Right cardiac atrium (tissue), 5 donors: ENCODE measurements at regions not wholly inside any gene's neighbourhood (a gene's known extent, or its start where the extent isn't known, plus 50 kb on each side); places are given as distances from the start of the nearest gene placed in this dataset.

Experiments
- ATAC-seq, 2 donors: fragments of 200-7000 bp; cut with Tn5 transposase; one replicate each; pipeline versions ENCODE4 v1.8.0 to v1.9.1; 2020; ENCODE audit warnings: moderate library complexity in 2 of 2, mild to moderate bottlenecking in 1 of 2
- DNase-seq, 3 donors: peaks; one replicate each; pipeline ENCODE4 v3.0.0-alpha.2; 2020
- H3K27ac ChIP-seq: one replicate; pipeline ENCODE4 v1.5.1; 2013; ENCODE audit warnings: mild to moderate bottlenecking, low read length, control low read depth, moderate library complexity
- H3K27me3 ChIP-seq: one replicate; pipeline ENCODE4 v1.6.1; 2013; ENCODE audit not compliant: control insufficient read depth, insufficient read depth
- H3K4me1 ChIP-seq: one replicate; pipeline ENCODE4 v1.6.1; 2013; ENCODE audit warnings: low read length; ENCODE audit not compliant: control insufficient read depth, insufficient read depth
- H3K4me3 ChIP-seq: one replicate; pipeline ENCODE4 v1.5.1; 2013; ENCODE audit warnings: low read length, control low read depth
- H3K9me3 ChIP-seq: one replicate; pipeline ENCODE4 v1.6.1; 2013; ENCODE audit warnings: low read length; ENCODE audit not compliant: control insufficient read depth
- WGBS: extraction: QIAGEN DNeasy Blood & Tissue Kit; methylation state at CpG from one replicate; pipeline ENCODE4 v1.1.7; 2013; 5-methylcytosine and 5-hydroxymethylcytosine counted together
- intact Hi-C, 4 donors: fragments of 100-400 bp; cut with DNase I; formaldehyde crosslinking; loops; one replicate each; pipeline versions ENCODE4 v1.11.0 to v1.14.0; 2022 to 2023
- donor health status: healthy with polysubstance abuse.
- donor health status: DM: no; HTN: yes; CAD: no.
- donor health status: DM: no; HTN: no; CAD: no.
- donor health status: DM: no; HTN: yes; CAD: no; lungs with severe emphysema.
- donor health status: DM: yes; HTN: yes; CAD: no.

DNA sequence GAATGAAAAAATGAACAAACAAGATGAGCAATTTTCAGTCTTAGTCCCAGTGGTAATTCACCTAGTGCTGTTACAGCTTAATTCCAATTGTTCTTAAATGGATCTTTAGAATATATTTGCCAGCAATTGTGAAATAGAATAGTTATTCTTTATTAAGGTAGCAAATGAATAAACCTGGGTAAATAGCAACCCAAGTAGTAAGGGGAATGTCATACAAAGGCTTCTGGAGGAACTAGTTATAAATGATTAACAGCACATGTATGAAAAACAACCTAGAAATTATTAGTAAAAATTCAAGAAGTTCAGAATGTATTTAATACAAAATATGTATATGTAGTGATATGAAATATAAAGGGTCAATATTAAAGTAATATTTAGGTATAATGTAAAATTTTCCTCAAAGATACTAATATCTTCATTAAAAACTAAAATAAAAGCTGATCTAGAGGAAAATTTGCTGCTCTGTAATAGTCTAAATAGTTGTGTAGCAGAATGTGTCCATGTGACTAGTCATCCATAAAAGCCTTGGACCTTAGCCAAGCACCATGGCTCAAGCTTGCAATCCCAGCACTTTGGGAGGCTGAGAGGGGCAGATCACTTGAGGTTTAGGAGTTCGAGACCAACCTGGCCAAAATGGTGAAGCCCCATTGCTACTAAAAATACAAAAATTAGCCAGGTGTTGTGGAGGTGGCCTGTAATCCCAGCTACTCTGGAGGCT is 535.9 kb upstream of the ATXN8OS start:
- Histone ChIP-seq H3K9me3 (no peaks in the 10 kb centered on the region), H3K4me1 (no peaks in the 10 kb centered on the region), H3K27ac (no peak overlapping the region), H3K27me3 (no peaks in the 10 kb centered on the region), H3K4me3 (no peak overlapping the region)
- WGBS: 74% methylated on average over 1 of the region's 1 CpG
- intact Hi-C loops: no loop called here
- DNase-seq (no peak), ATAC-seq (no peak)

DNA sequence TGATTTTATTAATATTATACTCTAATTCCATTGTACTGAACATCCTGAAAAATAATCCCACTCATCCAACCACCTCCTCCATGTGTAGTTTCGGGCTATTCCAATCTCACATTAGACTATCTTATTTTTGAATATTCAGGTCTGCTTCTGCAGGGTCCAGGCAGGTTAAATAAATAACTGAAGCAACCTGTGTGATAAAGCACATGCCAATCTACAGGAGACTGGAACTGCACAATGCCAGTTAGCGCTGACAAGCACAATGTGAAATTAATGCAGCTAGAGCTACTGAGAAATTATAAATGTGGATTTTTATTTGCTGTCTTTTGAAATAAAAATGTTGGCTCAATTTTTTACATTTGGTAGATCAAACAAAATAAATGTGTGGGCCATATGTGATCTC is 540.1 kb upstream of the ATXN8OS start:
- DNase-seq (no peak), ATAC-seq (no peak)
- H3K4me3 ChIP-seq: no peak overlapping the region
- H3K9me3 ChIP-seq: no peaks in the 10 kb centered on the region
- H3K27me3 ChIP-seq: no peaks in the 10 kb centered on the region
- intact Hi-C loops: no loop called here
- no peaks in the 10 kb centered on the region for H3K4me1 ChIP-seq
- WGBS: 84% methylated on average over 2 of the region's 2 CpGs
- no peak overlapping the region for H3K27ac ChIP-seq

DNA sequence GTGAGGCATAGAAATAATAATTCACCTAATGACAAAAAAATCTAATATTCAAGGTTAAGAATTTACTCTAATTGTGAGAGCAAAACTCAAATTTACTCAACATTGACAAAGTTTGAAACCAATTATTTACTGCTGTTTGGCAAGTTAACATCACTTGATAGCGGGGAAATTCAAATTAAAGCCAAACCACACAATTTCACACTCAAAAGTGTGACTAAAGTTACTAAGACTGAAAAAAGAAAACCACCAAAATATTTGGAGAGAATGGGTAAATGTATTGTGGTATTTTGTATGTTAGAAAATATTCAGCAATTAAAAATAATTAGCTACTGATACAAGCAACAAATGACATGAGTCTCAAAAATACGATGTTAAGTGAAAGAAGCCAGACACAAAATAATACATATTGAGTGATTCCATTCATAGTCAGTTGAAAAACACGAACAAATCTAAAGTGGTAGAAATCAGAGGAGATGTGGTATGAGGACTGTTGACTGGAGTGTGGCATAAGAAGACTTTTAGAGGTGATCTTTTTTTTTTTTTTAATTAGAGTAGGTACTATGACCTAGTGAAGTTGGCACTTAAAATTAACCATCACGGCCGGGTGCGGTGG is 541.4 kb upstream of the ATXN8OS start:
- intact Hi-C loops: no loop called here
- ATAC-seq (no peak), DNase-seq (no peak)
- Histone ChIP-seq H3K27ac (no peak overlapping the region), H3K27me3 (no peaks in the 10 kb centered on the region), H3K4me3 (no peak overlapping the region), H3K9me3 (no peaks in the 10 kb centered on the region), H3K4me1 (no peaks in the 10 kb centered on the region)
- WGBS: 91% methylated on average over 6 of the region's 6 CpGs

DNA sequence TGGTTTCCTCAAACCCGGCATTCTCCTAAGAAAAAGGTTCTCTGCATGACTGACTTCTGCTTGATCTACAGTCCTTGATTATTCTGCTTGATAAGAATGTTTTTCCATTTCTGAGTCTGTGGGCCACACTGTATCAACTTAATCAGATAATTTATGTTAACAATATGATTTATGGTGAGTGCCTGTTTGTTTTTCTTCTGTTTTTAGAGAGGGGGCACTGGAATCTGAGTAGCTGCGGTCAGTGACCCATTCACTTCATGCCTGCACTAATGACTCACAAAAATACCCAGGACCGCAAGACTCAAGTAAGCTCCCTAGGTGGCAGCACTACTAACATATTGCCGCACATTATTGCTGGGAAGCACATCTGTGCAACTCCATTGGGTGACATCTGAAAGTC is 542.3 kb upstream of the ATXN8OS start:
- Histone ChIP-seq H3K4me1 (no peaks in the 10 kb centered on the region), H3K27me3 (no peaks in the 10 kb centered on the region), H3K4me3 (no peak overlapping the region), H3K27ac (no peak overlapping the region), H3K9me3 (no peaks in the 10 kb centered on the region)
- DNase-seq (no peak), ATAC-seq (no peak)
- WGBS: 55% methylated on average over 4 of the region's 4 CpGs
- intact Hi-C loops: no loop called here

DNA sequence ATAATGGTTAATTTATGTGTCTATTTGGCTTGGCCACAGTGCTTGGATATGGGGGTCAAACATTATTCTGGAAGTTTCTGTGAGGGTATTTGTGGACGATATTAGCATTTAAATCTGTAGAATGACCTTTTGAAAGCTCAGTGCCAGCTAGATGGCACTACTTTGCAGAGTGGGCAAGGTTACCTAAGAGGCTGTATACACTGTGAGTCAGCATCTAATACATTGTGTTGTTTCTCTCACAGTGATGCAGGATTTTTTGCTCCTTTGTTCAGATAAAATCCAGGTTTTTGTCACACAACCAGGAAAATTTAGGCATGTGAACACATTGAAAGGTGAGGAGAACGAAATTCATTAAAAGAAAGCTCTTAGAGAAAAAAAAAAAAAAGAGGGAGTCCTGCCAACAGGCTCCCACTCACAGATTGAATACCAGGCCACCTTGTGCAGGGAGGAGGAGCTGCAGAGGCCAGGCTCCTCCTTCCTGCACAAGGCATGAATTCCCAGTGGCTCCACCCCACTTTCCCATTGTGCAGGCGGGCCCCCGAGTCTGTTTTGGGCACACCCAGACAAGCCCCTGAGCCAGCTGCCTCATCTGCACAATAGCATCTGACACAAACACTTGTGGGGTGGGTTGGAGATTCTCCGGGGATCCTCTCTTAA is 551.0 kb upstream of the ATXN8OS start:
- intact Hi-C loops: no loop called here
- DNase-seq (no peak), ATAC-seq (no peak)
- Histone ChIP-seq H3K9me3 (no peaks in the 10 kb centered on the region), H3K27me3 (no peaks in the 10 kb centered on the region), H3K27ac (no peak overlapping the region), H3K4me3 (no peak overlapping the region), H3K4me1 (no peaks in the 10 kb centered on the region)
- 65% methylated on average over 5 of the region's 5 CpGs for WGBS

DNA sequence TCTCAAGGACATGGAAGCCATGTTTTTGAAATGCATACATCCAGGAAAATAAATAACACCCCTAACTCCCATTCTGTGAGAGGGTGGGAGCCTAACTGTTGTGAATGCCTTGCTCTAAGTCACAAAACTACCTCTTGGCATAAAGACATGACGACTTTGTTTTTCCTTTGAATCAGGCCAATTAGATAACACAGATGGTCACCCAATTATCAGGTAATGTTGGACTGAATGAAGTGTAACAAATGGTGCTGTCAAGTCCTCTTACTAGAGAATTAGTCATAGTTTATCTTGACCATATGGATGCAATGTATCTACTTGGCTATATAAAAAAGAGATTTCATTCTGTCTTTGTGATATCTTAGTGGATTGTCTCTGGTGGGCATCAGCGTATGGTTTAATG is 553.6 kb upstream of the ATXN8OS start:
- H3K27ac ChIP-seq: no peak overlapping the region
- H3K4me1 ChIP-seq: no peaks in the 10 kb centered on the region
- WGBS: 51% methylated on average over 2 of the region's 2 CpGs
- no peaks in the 10 kb centered on the region for H3K9me3 ChIP-seq
- intact Hi-C loops: no loop called here
- DNase-seq (no peak), ATAC-seq (no peak)
- H3K27me3 ChIP-seq: no peaks in the 10 kb centered on the region
- H3K4me3 ChIP-seq: no peak overlapping the region

DNA sequence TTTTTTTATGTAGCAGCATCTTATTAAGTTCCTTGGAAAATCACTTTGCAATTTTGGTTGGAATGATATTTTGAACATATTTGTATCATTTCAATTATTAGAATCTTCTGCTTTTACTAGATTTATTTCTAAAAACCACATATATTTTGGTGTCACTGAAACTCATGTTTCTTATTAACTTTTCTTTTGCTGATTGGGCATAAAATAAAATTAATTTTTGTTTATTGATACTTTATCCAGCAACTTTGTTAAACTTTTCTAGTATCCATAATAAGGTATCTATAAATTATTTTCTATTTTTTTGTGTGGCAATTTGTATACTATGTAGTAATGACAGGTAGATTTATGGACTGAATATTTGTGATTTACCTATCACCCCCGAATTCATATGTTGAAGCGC is 556.4 kb upstream of the ATXN8OS start:
- 92% methylated on average over 2 of the region's 2 CpGs for WGBS
- Histone ChIP-seq H3K9me3 (no peaks in the 10 kb centered on the region), H3K4me3 (no peak overlapping the region), H3K4me1 (no peaks in the 10 kb centered on the region), H3K27me3 (no peaks in the 10 kb centered on the region), H3K27ac (no peak overlapping the region)
- ATAC-seq (no peak), DNase-seq (no peak)
- intact Hi-C loops: no loop called here

DNA sequence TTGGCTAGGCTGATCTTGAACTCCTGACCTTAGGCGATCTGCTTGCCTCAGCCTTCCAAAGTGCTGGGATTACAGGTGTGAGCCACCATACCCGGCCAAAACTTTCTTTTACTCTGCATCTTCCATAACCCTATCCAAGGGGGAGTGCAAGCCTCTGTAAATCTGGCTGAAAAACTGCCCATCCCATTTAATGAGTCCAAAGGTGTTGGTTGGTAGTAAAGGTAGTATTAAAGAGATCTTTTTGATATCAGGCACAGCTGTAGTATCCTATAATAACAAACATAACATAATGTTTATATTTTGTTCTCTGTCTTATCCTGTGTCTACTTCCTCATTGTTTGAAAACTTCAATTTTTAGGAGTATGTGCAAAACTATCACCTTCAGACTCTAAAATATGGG is 559.8 kb upstream of the ATXN8OS start:
- Histone ChIP-seq H3K4me1 (no peaks in the 10 kb centered on the region), H3K9me3 (no peaks in the 10 kb centered on the region), H3K4me3 (no peak overlapping the region), H3K27me3 (no peaks in the 10 kb centered on the region), H3K27ac (no peak overlapping the region)
- DNase-seq (no peak), ATAC-seq (no peak)
- WGBS: 74% methylated on average over 2 of the region's 2 CpGs
- intact Hi-C loops: no loop called here

DNA sequence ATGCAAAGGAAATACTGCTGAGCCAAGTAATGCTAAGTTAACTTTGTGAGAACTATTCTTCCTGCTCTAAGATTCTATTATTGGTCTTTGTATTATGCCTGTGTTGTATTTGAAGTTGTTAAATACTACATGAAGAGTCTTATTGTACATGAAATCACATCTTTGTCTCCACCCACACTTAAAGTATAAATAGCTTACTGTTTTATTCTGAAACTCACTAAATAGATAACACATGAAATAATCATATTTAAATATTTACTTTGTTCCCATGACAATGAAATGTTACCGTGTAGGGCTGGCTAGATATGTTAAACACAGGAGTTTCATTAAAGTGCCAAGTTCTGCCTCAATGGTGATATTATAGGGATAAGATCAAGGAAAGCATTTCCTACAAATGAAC is 562.1 kb upstream of the ATXN8OS start:
- no peak for DNase-seq
- 30% methylated on average over 1 of the region's 1 CpG for WGBS
- intact Hi-C loops: no loop called here
- Histone ChIP-seq H3K27me3 (no peaks in the 10 kb centered on the region), H3K27ac (no peak overlapping the region), H3K9me3 (no peaks in the 10 kb centered on the region), H3K4me1 (no peaks in the 10 kb centered on the region), H3K4me3 (no peak overlapping the region)
- no peak for ATAC-seq

DNA sequence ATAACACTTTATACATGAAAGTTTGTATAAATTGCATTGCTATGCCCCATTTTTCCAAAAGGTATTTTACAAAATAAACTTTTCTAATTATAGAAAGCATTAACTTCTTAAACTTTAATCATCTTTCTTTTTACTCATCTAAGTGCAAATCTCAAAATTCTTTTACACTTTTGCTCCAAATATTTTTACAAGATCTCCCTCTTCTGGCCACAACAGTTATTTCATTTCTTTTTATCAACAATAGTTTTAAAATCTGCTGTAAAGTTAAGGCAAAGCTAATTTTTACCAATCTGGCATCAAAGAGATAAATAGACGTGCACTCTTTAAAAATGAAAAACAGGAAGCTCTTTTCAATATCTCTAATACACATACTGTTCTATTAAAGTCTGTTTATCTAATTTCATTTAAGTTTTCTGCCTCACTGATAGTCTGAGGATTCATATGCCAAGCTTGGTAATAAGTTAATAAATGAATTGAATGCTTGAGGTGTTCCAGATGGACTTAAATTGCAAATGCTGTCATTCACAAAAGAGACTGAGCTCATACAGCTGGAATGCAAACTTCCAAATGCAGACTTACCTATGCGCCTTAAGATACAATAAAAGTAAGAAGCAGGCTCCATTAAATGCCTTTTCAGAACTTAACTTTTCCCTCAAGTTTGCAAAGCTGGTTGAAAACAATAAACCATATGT is 583.0 kb upstream of the ATXN8OS start:
- DNase-seq (no peak), ATAC-seq (no peak)
- Histone ChIP-seq H3K27ac (no peak overlapping the region), H3K4me3 (no peak overlapping the region), H3K9me3 (no peaks in the 10 kb centered on the region), H3K27me3 (no peaks in the 10 kb centered on the region), H3K4me1 (no peaks in the 10 kb centered on the region)
- WGBS: 52% methylated on average over 2 of the region's 2 CpGs
- intact Hi-C loops: no loop called here

DNA sequence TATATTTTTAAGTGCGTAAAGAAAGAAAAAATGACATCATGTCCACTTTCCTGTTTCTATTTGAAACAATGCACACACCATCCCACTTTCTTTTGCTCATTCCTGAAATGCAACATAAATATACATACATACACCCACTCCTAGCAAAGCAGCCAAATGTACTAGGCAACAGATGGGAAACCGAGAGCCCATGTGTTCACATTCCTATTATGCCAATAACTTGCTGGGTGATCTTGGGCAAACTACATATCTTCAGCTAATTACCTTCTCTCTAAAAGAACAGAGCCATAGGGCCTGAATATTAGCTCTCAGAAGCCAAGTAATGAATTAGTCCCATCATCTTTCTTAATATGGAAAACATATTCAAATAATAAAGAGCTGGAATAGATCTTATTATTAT is 610.6 kb upstream of the ATXN8OS start:
- 82% methylated on average over 2 of the region's 2 CpGs for WGBS
- DNase-seq: no peak
- no peak for ATAC-seq
- Histone ChIP-seq H3K27ac (no peak overlapping the region), H3K9me3 (no peaks in the 10 kb centered on the region), H3K4me1 (no peaks in the 10 kb centered on the region), H3K4me3 (no peak overlapping the region), H3K27me3 (no peaks in the 10 kb centered on the region)
- intact Hi-C loops: no loop called here
